ENCODE measurements at regions not wholly inside any gene's neighbourhood (a gene's known extent, or its start where the extent isn't known, plus 50 kb on each side); places are given as distances from the start of the nearest gene placed in this dataset.

- TF ChIP-seq SIN3A (IDR thresholded peaks at IDR 0.05; ENCODE audit: borderline replicate concordance, insufficient read depth, low read length) (no peak), POLR2AphosphoS5 (IDR thresholded peaks at IDR 0.05; ENCODE audit: low read depth, low read length) (no peak), TAF1 (IDR thresholded peaks at IDR 0.05; ENCODE audit: borderline replicate concordance, insufficient read depth, low read length) (no peak), REST (IDR thresholded peaks at IDR 0.05; ENCODE audit: insufficient read depth in 1 of 2, low read depth in 2 of 2, low read length in 2 of 2) (no peak)
Observed at GRCh38 chr2:39851251-39851650, 72.2 kb upstream of the THUMPD2 start.
